B cell (primary cell): ENCODE measurements at regions not wholly inside any gene's neighbourhood (a gene's known extent, or its start where the extent isn't known, plus 50 kb on each side); places are given as distances from the start of the nearest gene placed in this dataset.

ENCODE experiments used
- ATAC-seq: fragments of 200-7000 bp; cut with Tn5 transposase; one replicate; pipeline ENCODE4 v1.10.0; 2021; ENCODE audit warnings: low read depth, mild to moderate bottlenecking, moderate number of reproducible peaks, moderate library complexity
- CTCF ChIA-PET: fragments of 350-600 bp; sonication (Branson Sonifier 250); formaldehyde crosslinking; loops from one replicate; lab custom pipeline; 2021; ENCODE audit warnings: antibody characterized with exemption, inconsistent platforms; lab: Charles Lee
- POLR2A ChIA-PET: fragments of 350-600 bp; sonication (Branson Sonifier 250); formaldehyde crosslinking; loops from one replicate; lab custom pipeline; 2021; ENCODE audit warnings: antibody characterized with exemption; lab: Charles Lee
- DNase-seq: peaks from one replicate; pipeline ENCODE4 v3.0.0; 2013
- H2AFZ ChIP-seq: 2 replicates; pipeline ENCODE4 v1.6.1; 2012; ENCODE audit warnings: mild to moderate bottlenecking, low read depth, low read length; ENCODE audit not compliant: insufficient read depth, poor library complexity, severe bottlenecking
- H3K27ac ChIP-seq, 2 donors: 1 replicate in 1 of 2; 2 replicates in 1 of 2; pipeline ENCODE4 v1.5.1; 2012 to 2013; ENCODE audit warnings: low read length in 2 of 2, mild to moderate bottlenecking in 2 of 2, moderate library complexity in 1 of 2
- H3K27me3 ChIP-seq, 4 experiments: fragments of 200-600 bp in 1 of 4; sonication (generic) in 1 of 4; replicated peaks in 1 of 4; 1 replicate in 2 of 4; 2 replicates in 2 of 4; pipeline versions ENCODE4 v1.6.1 to v1.7.0; 2013 to 2016; ENCODE audit warnings: low read length in 3 of 4, mild to moderate bottlenecking in 2 of 4, mixed read lengths in 1 of 4, moderate library complexity in 1 of 4; ENCODE audit not compliant: insufficient read depth in 4 of 4, control insufficient read depth in 3 of 4; ENCODE audit errors: control extremely low read depth in 1 of 4
- H3K36me3 ChIP-seq, 2 experiments: replicated peaks in 1 of 2; 1 replicate in 1 of 2; 2 replicates in 1 of 2; pipeline versions ENCODE4 v1.6.1 to v1.7.1; 2013; ENCODE audit warnings: low read length in 1 of 2; ENCODE audit not compliant: insufficient read depth in 2 of 2, control insufficient read depth in 1 of 2; ENCODE audit errors: control extremely low read depth in 1 of 2, extremely low read depth in 1 of 2
- H3K4me1 ChIP-seq, 2 donors: fragments of 200-600 bp in 1 of 2; sonication (generic) in 1 of 2; 1 replicate in 1 of 2; 2 replicates in 1 of 2; pipeline versions ENCODE4 v1.5.1 to v1.6.1; 2013 to 2017; ENCODE audit warnings: low read length in 2 of 2; ENCODE audit not compliant: control insufficient read depth in 2 of 2, insufficient read depth in 2 of 2
- H3K4me2 ChIP-seq: replicated peaks from 2 replicates; pipeline ENCODE3; 2012; ENCODE audit warnings: mild to moderate bottlenecking, low read depth, low read length; ENCODE audit not compliant: poor library complexity, severe bottlenecking
- H3K4me3 ChIP-seq, 5 experiments: fragments of 200-600 bp in 1 of 5; sonication (generic) in 1 of 5; 1 replicate in 3 of 5; 2 replicates in 2 of 5; pipeline versions ENCODE4 v1.5.1 to v1.7.0; 2011 to 2016; ENCODE audit warnings: low read length in 4 of 5, mild to moderate bottlenecking in 4 of 5, low read depth in 2 of 5, control low read depth in 1 of 5, moderate library complexity in 1 of 5; ENCODE audit not compliant: insufficient read depth in 1 of 5; ENCODE audit errors: control extremely low read depth in 1 of 5, extremely low read depth in 1 of 5
- H3K79me2 ChIP-seq: fragments of 200-600 bp; sonication (generic); one replicate; pipeline ENCODE4 v1.6.0; 2016; ENCODE audit warnings: low read length; ENCODE audit not compliant: control insufficient read depth, insufficient read depth
- H3K9ac ChIP-seq: fragments of 200-600 bp; sonication (generic); 2 replicates; pipeline ENCODE4 v1.6.1; 2017; ENCODE audit warnings: mild to moderate bottlenecking, low read length, moderate library complexity
- H3K9me3 ChIP-seq, 3 donors: one replicate each; pipeline versions ENCODE4 v1.6.1 to v1.7.1; 2013; ENCODE audit warnings: low read length in 2 of 3; ENCODE audit not compliant: control insufficient read depth in 2 of 3, insufficient read depth in 1 of 3; ENCODE audit errors: control extremely low read depth in 1 of 3
- H4K20me1 ChIP-seq: 2 replicates; pipeline ENCODE4 v1.6.0; 2012; ENCODE audit warnings: mild to moderate bottlenecking, low read length; ENCODE audit not compliant: insufficient read depth, control insufficient read depth, poor library complexity, severe bottlenecking
- H3K27ac Mint-ChIP-seq: one replicate; pipeline ENCODE4 v1.8.0; 2021; ENCODE audit warnings: mixed read lengths
- H3K27me3 Mint-ChIP-seq: one replicate; pipeline ENCODE4 v1.8.0; 2021; ENCODE audit warnings: mixed read lengths
- H3K4me1 Mint-ChIP-seq: one replicate; pipeline ENCODE4 v1.8.0; 2021; ENCODE audit warnings: mixed read lengths
- H3K4me3 Mint-ChIP-seq: one replicate; pipeline ENCODE4 v1.8.0; 2021; ENCODE audit warnings: mixed read lengths
- H3K9me3 Mint-ChIP-seq: one replicate; pipeline ENCODE4 v1.8.0; 2022; ENCODE audit warnings: mixed read lengths; ENCODE audit not compliant: insufficient read depth
- EZH2 ChIP-seq: IDR thresholded peaks from 2 replicates; pipeline ENCODE4 v1.6.1; 2012; ENCODE audit warnings: borderline replicate concordance, low read depth, mild to moderate bottlenecking, moderate library complexity, low read length; ENCODE audit not compliant: insufficient read depth, poor library complexity, severe bottlenecking
- WGBS: methylation state at CpG from one replicate; pipeline ENCODE4 v1.1.5; 2013; ENCODE audit warnings: missing lambda C conversion rate; ENCODE audit not compliant: insufficient coverage; 5-methylcytosine and 5-hydroxymethylcytosine counted together
- intact Hi-C: fragments of 100-400 bp; cut with micrococcal nuclease; formaldehyde crosslinking; loops from one replicate; pipeline ENCODE4 v1.10.0; 2022
- TF ChIP-seq, protein P1 (sequence below): fragments of 200-600 bp; IDR thresholded peaks from one replicate; pipeline ENCODE4 v1.8.0; 2022; ENCODE audit warnings: antibody characterized with exemption, mild to moderate bottlenecking

- Histone ChIP-seq H2AFZ (no peak overlapping the region), H3K4me2 (no peak overlapping the region), H3K27me3 (no peaks in the 10 kb centered on the region), H4K20me1 (no peaks in the 10 kb centered on the region), H3K9ac (no peak overlapping the region), H3K4me3 (no peak overlapping the region), H3K79me2 (no peaks in the 10 kb centered on the region), H3K36me3 (no peaks in the 10 kb centered on the region), H3K27ac (no peak overlapping the region), H3K4me1 (no peaks in the 10 kb centered on the region), H3K9me3 (no peaks in the 10 kb centered on the region)
- no peak overlapping the region for H3K4me3 Mint-ChIP-seq
- TF ChIP-seq, protein P1, sequence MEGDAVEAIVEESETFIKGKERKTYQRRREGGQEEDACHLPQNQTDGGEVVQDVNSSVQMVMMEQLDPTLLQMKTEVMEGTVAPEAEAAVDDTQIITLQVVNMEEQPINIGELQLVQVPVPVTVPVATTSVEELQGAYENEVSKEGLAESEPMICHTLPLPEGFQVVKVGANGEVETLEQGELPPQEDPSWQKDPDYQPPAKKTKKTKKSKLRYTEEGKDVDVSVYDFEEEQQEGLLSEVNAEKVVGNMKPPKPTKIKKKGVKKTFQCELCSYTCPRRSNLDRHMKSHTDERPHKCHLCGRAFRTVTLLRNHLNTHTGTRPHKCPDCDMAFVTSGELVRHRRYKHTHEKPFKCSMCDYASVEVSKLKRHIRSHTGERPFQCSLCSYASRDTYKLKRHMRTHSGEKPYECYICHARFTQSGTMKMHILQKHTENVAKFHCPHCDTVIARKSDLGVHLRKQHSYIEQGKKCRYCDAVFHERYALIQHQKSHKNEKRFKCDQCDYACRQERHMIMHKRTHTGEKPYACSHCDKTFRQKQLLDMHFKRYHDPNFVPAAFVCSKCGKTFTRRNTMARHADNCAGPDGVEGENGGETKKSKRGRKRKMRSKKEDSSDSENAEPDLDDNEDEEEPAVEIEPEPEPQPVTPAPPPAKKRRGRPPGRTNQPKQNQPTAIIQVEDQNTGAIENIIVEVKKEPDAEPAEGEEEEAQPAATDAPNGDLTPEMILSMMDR, result no peak
- TF ChIP-seq EZH2, result no peak
- H3K9me3 Mint-ChIP-seq, result no peaks in the 10 kb centered on the region
- intact Hi-C loops, result no loop called here
- H3K27me3 Mint-ChIP-seq, result no peaks in the 10 kb centered on the region
- H3K4me1 Mint-ChIP-seq, result peaks cover 4% of the 10 kb centered on the region
- no peak overlapping the region for H3K27ac Mint-ChIP-seq
- ATAC-seq (no peak), DNase-seq (no peak)
- ChIA-PET CTCF (no interaction called here), POLR2A (no interaction called here)
- no CpG with 5 or more reads among the region's 1 CpG for WGBS
These were observed 119.7 kb upstream of the TARS1 start for GRCh38 chr5:33321026-33321425.

- intact Hi-C loops, result no loop called here
- Histone ChIP-seq H3K4me3 (no peak overlapping the region), H2AFZ (no peak overlapping the region), H3K79me2 (no peaks in the 10 kb centered on the region), H3K27ac (no peak overlapping the region), H3K9me3 (no peaks in the 10 kb centered on the region), H3K27me3 (no peaks in the 10 kb centered on the region), H4K20me1 (no peaks in the 10 kb centered on the region), H3K4me1 (no peaks in the 10 kb centered on the region), H3K9ac (no peak overlapping the region), H3K36me3 (no peaks in the 10 kb centered on the region), H3K4me2 (no peak overlapping the region)
- H3K27me3 Mint-ChIP-seq, result no peaks in the 10 kb centered on the region
- no peaks in the 10 kb centered on the region for H3K4me1 Mint-ChIP-seq
- no peak for TF ChIP-seq EZH2
- TF ChIP-seq, protein P1, result no peak
- no peak overlapping the region for H3K27ac Mint-ChIP-seq
- no CpG with 5 or more reads among the region's 4 CpGs for WGBS
- CTCF ChIA-PET, result no interaction called here
- DNase-seq (no peak), ATAC-seq (no peak)
- H3K9me3 Mint-ChIP-seq, result no peaks in the 10 kb centered on the region
- POLR2A ChIA-PET, result no interaction called here
- H3K4me3 Mint-ChIP-seq, result no peak overlapping the region
These were observed 118.1 kb upstream of the TARS1 start for GRCh38 chr5:33322632-33323031.
